NCI-H2107 treated with DMSO at 0.1 percent for 48 hours (cell line): ENCODE measurements at regions not wholly inside any gene's neighbourhood (a gene's known extent, or its start where the extent isn't known, plus 50 kb on each side); places are given as distances from the start of the nearest gene placed in this dataset.
"Not testable (repeated sequence)": the region's sequence is repeated elsewhere in the genome, so short reads cannot be mapped to it uniquely, and the experiment has no call there.

Experiments
- DNase-seq: peaks from one replicate; lab custom pipeline; 2025; ENCODE audit not compliant: unreplicated experiment; lab: John Stamatoyannopoulos, UW

DNA sequence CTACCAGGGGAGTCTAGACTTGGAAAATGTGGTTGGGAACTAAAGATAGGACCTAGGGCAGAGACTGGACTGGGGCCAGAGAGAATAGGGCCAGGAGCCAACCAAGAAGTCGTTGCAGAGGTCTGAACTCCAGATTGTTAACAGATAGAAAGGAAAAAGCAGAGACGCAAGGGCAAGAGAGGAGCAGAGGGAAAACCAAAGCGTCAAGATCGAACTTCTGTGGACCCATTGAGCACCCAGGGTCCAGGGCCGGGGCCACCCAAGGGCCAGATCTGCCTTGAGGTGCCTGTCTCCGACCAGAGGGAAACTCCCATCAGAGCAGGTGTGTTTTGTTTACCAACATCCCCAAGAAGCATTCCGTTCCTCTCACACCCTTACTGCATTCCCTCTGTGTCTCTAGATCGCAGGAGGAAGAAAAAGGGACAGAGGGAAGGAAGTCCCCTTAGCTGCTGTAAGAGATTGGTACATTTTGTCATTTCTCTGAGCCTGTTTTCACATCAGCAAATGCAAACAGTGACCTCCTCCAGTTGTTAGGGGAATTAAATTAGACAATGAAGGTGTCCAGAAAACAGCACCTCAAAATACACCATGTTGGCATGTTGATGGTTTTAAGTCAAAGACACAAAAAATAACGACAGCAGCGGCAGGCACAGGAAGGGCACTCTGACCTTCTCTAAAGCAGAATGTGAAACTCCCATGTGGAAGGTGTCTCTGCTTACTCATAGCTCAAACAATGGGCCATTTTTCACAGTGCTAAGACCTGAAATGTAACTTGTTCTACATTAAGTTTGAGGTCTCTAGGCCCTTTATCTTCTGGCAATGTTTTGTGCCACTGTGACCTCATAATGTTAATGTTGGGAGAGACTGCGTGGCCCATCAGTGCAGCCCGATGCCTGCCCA is 105.8 kb upstream of the RAB4A start:
- DNase-seq, result no peak

DNA sequence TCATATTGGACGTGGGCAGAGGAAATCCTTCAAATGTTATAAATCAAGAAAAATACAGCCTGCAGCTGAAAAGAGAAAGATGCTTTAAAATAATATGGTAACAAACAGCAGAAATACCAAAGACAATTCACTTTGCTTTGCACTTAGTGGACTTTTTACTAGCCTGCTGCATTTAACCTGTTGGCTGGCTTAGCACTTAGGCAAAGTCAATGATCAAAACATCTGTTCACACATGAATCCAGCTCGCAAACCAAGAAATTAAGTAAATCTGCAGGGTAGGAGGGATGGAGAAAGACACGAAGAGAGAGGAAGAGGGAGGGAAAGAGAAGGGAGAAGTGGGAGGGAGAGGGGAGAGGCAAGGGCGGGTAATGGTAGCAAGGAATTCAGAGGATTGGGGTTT is 103.6 kb upstream of the RAB4A start:
- DNase-seq, result no peak

DNA sequence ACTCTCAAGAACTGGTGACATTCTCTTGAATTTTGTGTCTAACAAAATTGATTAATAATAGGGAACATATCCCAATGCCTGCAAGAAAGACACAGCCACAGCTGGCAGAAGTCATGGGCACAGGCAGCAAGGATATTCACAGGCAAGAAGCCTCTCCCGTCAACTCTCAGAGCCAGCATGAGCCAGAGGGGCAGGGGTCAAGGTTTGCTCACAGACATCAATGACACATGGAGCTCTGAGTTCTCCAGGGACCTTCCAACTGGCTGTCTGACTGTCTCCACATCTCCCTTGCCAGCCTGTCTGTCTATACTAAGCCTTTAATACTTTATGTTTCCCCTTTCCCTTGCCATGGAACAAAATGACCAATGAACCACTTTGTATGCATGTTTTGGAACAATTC is 101.5 kb upstream of the RAB4A start:
- DNase-seq, result no peak

DNA sequence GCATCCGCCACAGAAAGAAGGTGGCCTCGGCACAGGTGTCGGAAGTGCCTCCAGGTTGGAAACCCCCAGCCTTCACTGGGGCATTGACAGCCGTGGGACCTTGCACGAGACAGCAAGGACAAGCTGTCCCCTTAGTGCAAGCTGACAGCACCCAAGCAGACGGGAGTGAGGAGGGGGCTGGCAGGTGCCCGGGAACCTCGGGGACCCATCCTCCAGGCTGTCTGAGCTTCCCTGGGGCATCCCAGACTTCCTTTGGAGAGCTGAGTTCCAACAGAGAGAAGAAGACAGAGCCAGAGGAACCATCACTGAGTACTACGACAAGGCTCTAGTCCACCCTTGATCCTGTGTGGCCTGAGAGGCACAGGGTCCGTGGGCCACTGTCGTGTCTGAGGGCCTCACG is 100.6 kb upstream of the RAB4A start:
- DNase-seq, result no peak

DNA sequence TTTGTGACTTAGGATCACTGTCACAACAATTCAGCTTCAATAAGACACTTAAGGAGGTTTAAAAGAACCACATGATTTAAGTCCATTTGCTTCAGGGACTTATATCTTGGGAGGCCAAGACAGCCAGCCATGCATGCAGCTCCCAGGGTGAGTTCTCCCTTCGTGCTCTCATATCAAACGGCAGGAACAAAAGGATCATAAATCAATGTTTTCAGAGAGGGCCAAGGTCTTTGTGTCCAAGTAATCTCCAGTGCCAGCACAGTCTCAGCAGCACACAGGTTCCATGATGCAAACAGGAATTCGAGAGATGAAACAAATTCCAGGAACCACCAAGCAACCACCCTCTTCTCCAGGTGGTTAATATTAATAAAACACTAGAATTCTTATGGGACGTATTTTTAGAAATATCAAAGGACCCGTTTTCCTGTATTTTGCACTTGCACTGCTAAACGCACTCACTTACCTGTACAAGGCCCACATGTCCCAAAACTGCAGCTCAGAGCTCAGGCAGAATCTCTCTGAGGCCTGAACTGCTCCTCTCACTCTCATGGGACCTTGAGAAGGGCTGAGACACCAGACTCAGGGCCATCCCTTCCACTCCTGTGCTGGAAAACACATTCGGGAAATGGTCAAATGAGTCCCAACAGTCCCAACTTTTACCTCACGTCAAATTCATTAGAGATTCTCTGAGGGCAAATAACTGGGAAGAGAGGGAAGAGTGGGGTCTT is 100.0 kb upstream of the RAB4A start:
- no peak for DNase-seq

DNA sequence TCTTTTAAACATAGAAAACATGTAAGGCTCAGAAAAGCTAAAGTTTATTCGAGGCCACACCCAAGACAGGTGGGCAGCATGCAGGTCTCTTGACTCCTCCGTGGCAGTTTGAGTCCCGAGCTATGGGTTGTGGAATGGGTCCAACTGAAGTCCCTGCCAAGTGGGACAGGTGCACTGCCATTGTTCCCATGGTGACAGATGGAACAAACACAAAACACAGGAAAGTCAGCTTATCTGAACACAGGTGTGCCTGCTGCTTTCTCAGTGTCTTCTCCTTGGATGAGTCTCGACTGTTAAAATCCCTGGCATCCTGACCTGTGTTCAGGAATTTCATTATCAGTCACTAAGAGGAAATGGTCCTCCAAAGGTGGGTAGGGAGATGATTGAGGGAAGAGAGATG is 99.0 kb upstream of the RAB4A start:
- peak; percentile 89 for DNase-seq

DNA sequence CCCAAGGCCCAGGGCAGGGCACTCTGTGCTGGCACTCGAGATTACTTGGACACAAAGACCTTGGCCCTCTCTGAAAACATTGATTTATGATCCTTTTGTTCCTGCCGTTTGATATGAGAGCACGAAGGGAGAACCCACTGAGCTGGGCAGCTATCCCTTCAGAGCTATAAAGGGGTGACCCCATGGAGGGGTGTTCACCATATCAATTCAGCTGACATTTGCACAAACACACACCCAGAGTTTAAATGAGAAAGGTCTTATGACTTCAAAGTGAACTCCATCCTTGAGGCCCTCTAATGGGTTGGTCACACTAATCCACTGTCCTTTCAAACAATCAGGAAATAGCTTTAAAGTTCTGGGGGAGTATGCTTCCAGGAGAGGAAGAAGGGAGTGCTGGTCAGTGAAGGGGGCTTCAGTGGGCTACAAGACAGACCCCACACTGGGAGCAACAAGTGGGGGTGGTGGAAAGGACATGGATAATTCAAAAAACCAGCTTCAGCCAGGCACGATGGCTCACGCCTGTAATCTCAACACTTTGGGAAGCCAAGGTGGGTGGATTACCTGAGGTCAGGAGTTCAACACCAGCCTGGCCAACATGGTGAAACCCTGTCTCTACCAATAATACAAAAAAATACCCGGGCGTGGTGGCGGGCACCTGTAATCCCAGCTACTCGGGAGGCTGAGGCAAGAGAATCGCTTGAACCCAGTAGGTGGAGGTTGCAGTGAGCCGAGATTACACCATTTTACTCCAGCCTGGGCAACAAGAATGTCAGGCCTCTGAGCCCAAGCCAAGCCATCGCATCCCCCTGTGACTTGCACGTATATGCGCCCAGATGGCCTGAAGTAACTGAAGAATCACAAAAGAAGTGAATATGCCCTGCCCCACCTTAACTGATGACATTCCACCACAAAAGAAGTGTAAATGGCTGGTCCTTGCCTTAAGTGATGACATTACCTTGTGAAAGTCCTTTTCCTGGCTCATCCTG is 97.1 kb upstream of the RAB4A start:
- not testable (repeated sequence) for DNase-seq

DNA sequence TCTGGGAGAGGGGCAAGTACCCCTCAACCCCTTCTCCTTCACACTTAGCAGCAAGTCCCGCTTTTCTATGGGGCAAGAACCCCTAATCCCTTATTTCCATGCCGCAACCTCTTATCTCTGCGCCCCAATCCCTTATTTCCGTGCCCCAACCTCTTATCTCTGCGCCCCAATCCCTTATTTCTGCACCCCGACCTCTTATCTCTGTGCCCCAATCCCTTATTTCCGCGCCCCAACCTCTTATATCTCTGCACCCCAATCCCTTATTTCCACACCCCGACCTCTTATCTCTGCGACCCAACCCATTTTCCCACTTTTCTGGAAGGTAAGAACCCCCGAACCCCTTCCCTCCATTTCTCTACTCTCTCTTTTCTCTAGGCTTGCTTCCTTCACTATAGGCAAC is 95.6 kb upstream of the RAB4A start:
- DNase-seq, result not testable (repeated sequence)

DNA sequence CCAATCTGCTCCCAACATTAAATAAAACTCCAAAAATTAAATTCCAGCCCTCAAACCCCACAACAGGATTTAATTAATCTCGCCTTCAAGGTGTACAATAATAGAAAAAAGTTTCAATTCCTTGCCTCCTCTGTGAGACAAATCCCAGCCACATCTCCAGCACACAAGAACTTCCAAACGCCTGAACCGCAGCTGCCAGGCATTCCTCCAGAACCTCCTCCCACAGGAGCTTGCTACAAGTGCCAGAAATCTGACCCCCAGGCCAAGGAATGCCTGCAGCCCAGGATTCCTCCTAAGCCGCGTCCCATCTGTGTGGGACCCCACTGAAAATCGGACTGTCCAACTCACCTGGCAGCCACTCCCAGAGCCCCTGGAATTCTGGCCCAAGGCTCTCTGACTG is 94.5 kb upstream of the RAB4A start:
- DNase-seq, result not testable (repeated sequence)

DNA sequence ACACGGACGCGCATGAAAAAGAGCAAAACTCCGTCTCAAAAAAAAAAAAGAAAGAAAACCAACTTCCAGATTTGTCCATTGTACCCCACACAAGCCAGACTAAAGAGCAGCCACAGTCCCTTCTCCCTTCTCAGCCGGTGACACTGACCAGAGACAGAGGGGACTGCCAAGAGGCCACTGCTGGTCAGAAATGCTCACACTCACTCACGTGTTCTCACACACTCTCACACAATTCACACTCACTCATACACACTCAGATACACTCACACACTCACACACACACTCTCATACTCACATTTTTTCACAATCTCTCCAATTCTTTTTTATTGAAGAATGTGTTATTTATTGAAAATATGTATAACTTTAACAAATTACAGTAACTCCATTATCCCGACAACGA is 90.8 kb upstream of the RAB4A start:
- DNase-seq, result no peak

DNA sequence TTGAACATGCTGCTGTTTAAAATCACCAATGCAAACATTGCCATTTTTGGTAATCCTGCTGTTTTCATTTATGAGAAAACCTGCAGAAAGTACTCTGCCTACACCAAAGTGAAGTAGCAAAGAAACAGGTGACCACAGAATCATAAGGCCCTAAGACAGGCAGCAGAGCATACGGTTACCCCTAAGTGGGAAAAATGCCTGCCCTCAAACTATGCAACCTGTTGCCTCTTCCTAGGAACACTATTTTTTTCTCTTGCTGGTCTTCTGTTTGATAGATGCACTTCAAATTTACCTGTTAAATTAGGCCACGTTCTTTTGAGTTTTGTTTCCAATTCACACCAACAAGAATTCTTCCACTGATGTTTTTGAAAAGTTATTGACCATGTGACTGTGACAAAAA is 89.5 kb upstream of the RAB4A start:
- DNase-seq, result no peak

DNA sequence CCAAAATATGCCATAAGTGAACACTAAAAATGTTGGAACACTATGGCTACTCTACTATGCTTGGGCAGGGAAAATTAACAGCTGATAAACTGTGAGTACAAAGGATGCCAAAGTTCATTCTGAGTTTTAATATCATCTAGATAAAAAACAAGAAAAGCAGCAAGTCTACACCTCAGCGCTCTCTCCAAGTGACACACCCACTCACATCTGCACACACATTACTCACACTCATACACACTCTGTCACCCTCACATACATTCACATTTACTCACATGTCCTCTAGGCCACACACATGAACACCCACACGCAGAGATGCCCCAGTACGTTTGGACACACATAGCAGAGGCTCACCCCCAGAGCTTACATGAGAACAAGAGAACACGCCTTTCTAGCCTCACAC is 87.3 kb upstream of the RAB4A start:
- no peak for DNase-seq

DNA sequence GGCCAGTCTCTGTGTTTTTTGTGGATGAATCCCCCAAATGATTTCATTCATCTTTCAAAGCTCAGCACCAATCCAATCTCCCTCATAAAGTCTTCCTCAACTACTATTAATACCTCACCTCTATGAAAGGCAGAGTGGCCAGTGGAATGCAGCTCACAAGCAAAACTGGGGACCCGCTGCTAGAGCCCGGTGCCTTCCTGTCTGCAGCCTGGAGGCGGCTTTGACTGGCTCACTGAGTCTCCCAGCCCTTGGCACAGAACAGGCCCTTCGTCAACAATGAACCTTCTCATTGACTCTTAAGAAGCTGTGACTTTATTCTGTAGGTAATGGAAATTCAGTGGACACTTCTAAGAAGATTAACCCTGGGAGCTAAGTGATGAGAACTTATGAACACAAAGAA is 86.8 kb upstream of the RAB4A start:
- DNase-seq, result no peak

DNA sequence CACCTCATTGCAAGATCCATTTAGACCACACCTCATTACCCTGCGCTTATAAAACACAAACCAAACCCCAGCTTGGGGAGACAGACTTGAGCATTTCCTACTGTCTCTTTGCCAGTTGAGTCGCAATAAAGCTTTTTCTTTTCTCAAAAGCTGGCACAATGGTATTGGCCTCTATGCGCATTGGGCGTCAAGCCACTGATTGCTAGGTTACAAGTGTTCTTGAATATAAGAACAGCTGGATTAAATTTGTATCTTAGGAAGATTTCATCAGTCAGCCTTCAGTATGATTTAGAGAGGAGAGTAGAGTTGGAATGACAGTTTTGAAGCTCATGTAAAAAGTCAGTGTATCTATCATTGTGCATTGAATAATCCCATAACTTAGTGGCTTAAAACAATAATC is 84.9 kb upstream of the RAB4A start:
- DNase-seq, result no peak

DNA sequence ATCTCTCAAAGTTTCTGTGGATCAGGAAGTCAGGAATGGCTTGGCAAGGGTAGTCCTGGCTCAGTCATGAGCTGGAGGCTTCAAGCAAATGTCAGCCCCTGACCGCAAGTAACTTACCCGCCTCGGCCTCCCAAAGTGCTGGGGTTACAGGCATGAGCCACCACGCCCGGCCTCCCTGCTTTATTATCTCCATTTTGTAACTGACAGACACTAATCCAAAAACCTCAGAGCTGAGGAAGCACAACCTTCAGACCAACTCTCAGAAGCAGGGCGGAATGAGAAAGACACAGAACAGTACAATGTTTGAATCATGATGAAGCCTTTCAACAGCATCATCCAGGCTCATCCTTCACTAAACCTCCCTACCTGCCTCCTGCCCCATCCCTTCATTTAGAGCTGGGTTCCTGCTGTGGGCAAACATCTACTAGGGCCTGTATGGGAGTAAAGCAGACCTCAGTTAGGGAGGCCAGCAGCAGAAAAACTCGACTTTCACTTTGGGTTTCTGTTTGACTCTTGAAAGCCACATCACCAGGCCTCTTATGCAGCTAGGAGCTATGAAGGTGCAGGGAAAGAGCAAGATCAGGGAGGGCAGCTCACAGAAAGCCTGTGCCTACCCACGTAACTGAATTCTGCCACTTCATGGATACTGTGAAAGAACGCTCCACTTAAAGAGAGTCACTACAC is 84.4 kb upstream of the RAB4A start:
- DNase-seq, result no peak

DNA sequence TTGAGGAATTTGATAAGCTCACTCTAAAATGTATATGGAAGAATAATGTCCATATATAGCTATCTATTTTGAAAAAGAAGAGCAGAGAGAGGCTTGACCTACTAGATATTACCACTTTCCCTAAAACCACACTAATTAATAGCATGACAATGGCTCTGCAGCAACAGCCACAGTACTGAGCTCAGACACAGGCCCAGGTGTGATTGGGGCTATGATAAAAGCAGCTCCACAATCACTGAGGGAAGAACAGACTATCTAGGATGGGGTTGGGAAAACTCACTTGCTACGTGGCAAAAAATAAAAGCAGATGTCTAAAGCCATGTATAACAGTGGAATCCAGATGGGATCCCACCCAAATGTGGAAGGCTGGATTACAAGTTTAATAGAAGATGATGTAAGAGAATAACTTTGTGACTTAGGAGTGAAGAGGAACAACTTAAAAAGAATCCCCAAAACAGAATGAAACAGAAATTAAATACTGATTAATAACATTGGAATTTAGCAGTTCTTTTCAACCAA is 80.8 kb upstream of the RAB4A start:
- no peak for DNase-seq

DNA sequence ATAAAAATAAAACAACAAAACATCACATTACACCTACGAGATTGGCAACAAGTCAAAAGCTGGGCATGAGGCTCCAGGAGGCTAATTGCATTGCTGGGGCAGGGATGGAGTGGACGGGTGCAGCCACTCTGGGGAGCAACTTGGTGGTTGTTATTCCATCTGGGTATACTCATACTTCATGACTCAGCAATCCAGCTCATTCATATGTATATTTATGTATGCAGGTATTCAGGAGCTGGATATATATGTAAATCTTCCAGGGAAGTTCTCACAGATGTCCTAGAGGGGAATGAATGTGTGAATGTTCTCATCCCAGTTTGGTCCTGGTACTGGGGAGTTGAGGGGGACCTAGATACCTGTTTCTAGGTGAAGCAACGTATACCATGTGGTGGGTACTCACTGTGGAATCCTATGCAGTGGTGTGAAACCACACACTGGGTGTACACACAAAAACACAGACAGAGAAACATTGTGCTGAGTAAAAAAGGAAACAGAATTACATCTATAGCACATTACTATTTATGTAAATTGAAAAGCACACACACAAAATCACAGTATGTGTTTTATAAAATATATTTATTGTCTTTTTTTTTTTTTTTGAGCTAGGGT is 79.7 kb upstream of the RAB4A start:
- no peak for DNase-seq

DNA sequence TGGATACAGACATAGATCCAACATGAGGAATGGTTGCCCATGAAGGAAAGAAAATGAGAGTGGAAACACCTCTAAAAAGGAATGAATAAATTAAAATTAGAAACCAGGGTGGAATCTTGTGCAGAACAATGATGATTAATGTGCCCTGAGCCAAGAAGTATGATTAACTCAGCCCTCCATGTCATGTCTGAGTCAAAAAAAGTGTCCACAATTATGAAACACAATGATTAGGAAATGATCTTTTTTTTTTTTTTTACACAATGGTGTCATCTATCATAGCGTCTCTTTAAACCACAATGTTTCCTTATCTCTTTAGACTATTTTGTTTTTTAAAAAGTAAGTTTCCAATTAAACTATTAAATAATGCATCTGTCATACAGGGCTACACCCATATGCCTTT is 78.9 kb upstream of the RAB4A start:
- DNase-seq, result no peak

DNA sequence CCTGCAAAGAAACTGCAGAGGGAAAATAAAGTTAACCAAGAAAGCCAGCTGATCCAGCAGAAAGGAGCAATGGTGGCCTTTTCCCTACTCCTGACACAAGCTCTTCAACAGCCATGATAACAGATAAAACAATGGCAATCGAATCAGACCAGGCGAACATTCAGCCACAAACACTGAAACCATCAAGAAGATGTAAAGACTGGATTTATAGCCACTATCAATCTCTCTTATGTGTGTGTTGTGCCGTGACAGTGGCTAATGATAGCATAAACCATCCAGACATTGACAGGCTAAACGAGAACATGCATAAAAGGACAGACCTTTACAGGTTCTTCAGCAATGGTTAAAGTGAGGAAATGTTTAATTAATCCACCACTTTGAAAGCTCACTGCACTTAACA is 78.1 kb upstream of the RAB4A start:
- no peak for DNase-seq

DNA sequence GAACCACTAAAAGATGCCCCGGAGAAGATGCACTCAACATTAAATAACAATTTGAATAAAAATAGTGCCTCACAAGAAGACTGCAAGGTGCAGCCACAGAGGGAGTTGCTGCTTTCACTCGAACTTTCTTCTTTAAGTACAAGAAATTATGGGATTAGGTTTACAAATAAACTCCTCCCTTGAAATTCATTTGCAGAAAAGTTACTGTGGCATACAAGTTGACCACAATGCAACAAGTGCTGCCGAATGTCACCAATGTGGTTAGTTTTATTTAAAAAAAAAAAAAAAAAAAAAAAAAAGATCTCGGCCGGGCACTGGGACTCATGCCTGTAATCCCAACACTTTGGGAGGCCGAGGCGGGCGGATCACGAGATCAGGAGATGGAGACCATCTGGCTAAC is 76.8 kb upstream of the RAB4A start:
- no peak for DNase-seq
